SK-N-SH (cell line): ENCODE measurements at regions not wholly inside any gene's neighbourhood (a gene's known extent, or its start where the extent isn't known, plus 50 kb on each side); places are given as distances from the start of the nearest gene placed in this dataset.

ENCODE experiments used
- CTCF ChIA-PET: fragments of 300-600, 350-600 bp; formaldehyde crosslinking; extraction: SDS; loops from one replicate; lab custom pipeline; 2021; lab: Yijun Ruan, JAX
- POLR2A ChIA-PET: fragments of 350-600 bp; sonication (Branson Sonifier 250); formaldehyde crosslinking; extraction: SDS; loops from one replicate; lab custom pipeline; 2020; ENCODE audit warnings: antibody characterized with exemption, inconsistent platforms; lab: Yijun Ruan, JAX
- DNase-seq: peaks from one replicate; pipeline ENCODE4 v3.0.0; 2012
- H2AFZ ChIP-seq: fragments of 200-600 bp; sonication (generic); 2 replicates; pipeline ENCODE4 v1.8.1; 2016; ENCODE audit warnings: antibody characterized with exemption, mild to moderate bottlenecking, low read depth
- H3F3A ChIP-seq: fragments of 200-600 bp; sonication (generic); replicated peaks from 2 replicates; pipeline ENCODE3; 2016; ENCODE audit warnings: antibody characterized with exemption, mild to moderate bottlenecking; ENCODE audit not compliant: insufficient read depth
- H3K27ac ChIP-seq, 2 experiments: fragments of 200-500 bp in 1 of 2; fragments of 200-600 bp in 1 of 2; sonication (Bioruptor generic) in 1 of 2; sonication (generic), shearing (Covaris generic) in 1 of 2; 2 replicates each; pipeline versions ENCODE4 v1.5.1 to v1.6.1; 2014 to 2016; ENCODE audit warnings: low read depth in 2 of 2, inconsistent platforms in 1 of 2, low read length in 1 of 2, mild to moderate bottlenecking in 1 of 2, mixed read lengths in 1 of 2
- H3K27me3 ChIP-seq: fragments of 200-600 bp; sonication (generic), shearing (Covaris generic); 2 replicates; pipeline ENCODE4 v1.6.1; 2016; ENCODE audit warnings: mixed run types; ENCODE audit not compliant: insufficient read depth
- H3K36me3 ChIP-seq, 2 experiments: fragments of 200-500 bp in 1 of 2; fragments of 200-600 bp in 1 of 2; sonication (Bioruptor generic) in 1 of 2; sonication (generic) in 1 of 2; replicated peaks in 1 of 2; 2 replicates each; pipeline versions ENCODE3 to v1.5.1; 2014 to 2016; ENCODE audit warnings: low read length in 1 of 2, mild to moderate bottlenecking in 1 of 2; ENCODE audit not compliant: insufficient read depth in 2 of 2, control insufficient read depth in 1 of 2
- H3K4me1 ChIP-seq, 2 experiments: fragments of 200-500 bp in 1 of 2; fragments of 200-600 bp in 1 of 2; sonication (Bioruptor generic) in 1 of 2; sonication (generic), shearing (Covaris generic) in 1 of 2; 2 replicates each; pipeline versions ENCODE4 v1.5.1 to v1.6.1; 2014 to 2016; ENCODE audit warnings: low read depth in 1 of 2, low read length in 1 of 2, mixed run types in 1 of 2; ENCODE audit not compliant: insufficient read depth in 2 of 2, control insufficient read depth in 1 of 2
- H3K4me2 ChIP-seq: fragments of 200-600 bp; sonication (generic), shearing (Covaris generic); 2 replicates; pipeline ENCODE4 v1.6.1; 2017; ENCODE audit warnings: mixed run types
- H3K4me3 ChIP-seq, 2 experiments: fragments of 200-500 bp in 1 of 2; fragments of 200-600 bp in 1 of 2; sonication (Bioruptor generic) in 1 of 2; sonication (generic), shearing (Covaris generic) in 1 of 2; 2 replicates each; pipeline versions ENCODE4 v1.5.1 to v1.8.1; 2014 to 2016; ENCODE audit warnings: low read depth in 2 of 2, inconsistent platforms in 1 of 2, low read length in 1 of 2, mild to moderate bottlenecking in 1 of 2, mixed read lengths in 1 of 2, moderate library complexity in 1 of 2
- H3K79me2 ChIP-seq: fragments of 200-600 bp; sonication (generic); 2 replicates; pipeline ENCODE4 v1.8.1; 2017; ENCODE audit warnings: mild to moderate bottlenecking; ENCODE audit not compliant: insufficient read depth
- H3K9ac ChIP-seq: fragments of 200-600 bp; sonication (generic); 2 replicates; pipeline ENCODE4 v1.6.1; 2017; ENCODE audit warnings: mixed run types
- H3K9me2 ChIP-seq: fragments of 200-600 bp; sonication (generic); 2 replicates; pipeline ENCODE4 v1.6.1; 2017; ENCODE audit warnings: mixed run types
- H3K9me3 ChIP-seq: fragments of 200-600 bp; sonication (generic); 2 replicates; pipeline ENCODE4 v1.6.1; 2017; ENCODE audit warnings: mixed run types, mild to moderate bottlenecking, moderate library complexity
- H4K20me1 ChIP-seq: fragments of 200-600 bp; sonication (generic); 2 replicates; pipeline ENCODE4 v1.6.1; 2017; ENCODE audit warnings: mild to moderate bottlenecking, mixed run types; ENCODE audit not compliant: insufficient read depth
- CHD2 ChIP-seq: fragments of 150-350 bp; IDR thresholded peaks from 2 replicates; pipeline ENCODE4 v1.6.1; 2018; ENCODE audit warnings: low read length; ENCODE audit not compliant: partially characterized antibody
- CTCF ChIP-seq: fragments of 200-600 bp; sonication (generic); IDR thresholded peaks from 2 replicates; pipeline ENCODE4 v1.6.1; 2017; ENCODE audit warnings: antibody characterized with exemption, mild to moderate bottlenecking, moderate library complexity
- ELF1 ChIP-seq: IDR thresholded peaks from 2 replicates; pipeline ENCODE4 v1.4.0; 2012
- FOXJ3 ChIP-seq: sonication (generic); formaldehyde crosslinking; IDR thresholded peaks from 2 replicates; pipeline ENCODE4 v1.5.1; 2020; ENCODE audit warnings: mild to moderate bottlenecking, missing genetic modification reagents
- GATA2 ChIP-seq: sonication (generic); formaldehyde crosslinking; IDR thresholded peaks from 2 replicates; pipeline ENCODE4 v1.5.0; 2020; ENCODE audit warnings: mild to moderate bottlenecking, missing genetic modification reagents
- MXI1 ChIP-seq: IDR thresholded peaks from 2 replicates; pipeline ENCODE4 v1.6.1; 2012; ENCODE audit warnings: mild to moderate bottlenecking, low read depth, low read length, improper control_type of control experiment
- RCOR1 ChIP-seq: fragments of 150-350 bp; IDR thresholded peaks from 2 replicates; pipeline ENCODE4 v1.6.1; 2017; ENCODE audit warnings: antibody characterized with exemption, low read length
- SMC3 ChIP-seq: IDR thresholded peaks from 2 replicates; pipeline ENCODE4 v1.6.1; 2012; ENCODE audit warnings: low read depth, low read length, improper control_type of control experiment
- TEAD4 ChIP-seq: IDR thresholded peaks from 2 replicates; pipeline ENCODE4 v1.4.0; 2012; ENCODE audit warnings: mild to moderate bottlenecking, borderline replicate concordance; ENCODE audit not compliant: insufficient read depth
- USF1 ChIP-seq: IDR thresholded peaks from 2 replicates; pipeline ENCODE4 v1.4.0; 2012; ENCODE audit warnings: low read depth, borderline replicate concordance
- USF2 ChIP-seq: fragments of 150-350 bp; IDR thresholded peaks from 2 replicates; pipeline ENCODE4 v1.6.1; 2017; ENCODE audit warnings: antibody characterized with exemption, low read length, low read depth, borderline replicate concordance
- ZBTB33 ChIP-seq: IDR thresholded peaks from 2 replicates; pipeline ENCODE4 v1.4.0; 2012; ENCODE audit warnings: low read depth, borderline replicate concordance
- WGBS: methylation state at CpG from one replicate; pipeline ENCODE4 v1.1.6; 2017; ENCODE audit warnings: low lambda C conversion rate; 5-methylcytosine and 5-hydroxymethylcytosine counted together

- Histone ChIP-seq H3K27me3 (no peaks in the 10 kb centered on the region), H3K9me3 (no peaks in the 10 kb centered on the region), H2AFZ (no peak overlapping the region), H3F3A (no peaks in the 10 kb centered on the region), H3K79me2 (no peaks in the 10 kb centered on the region), H3K36me3 (no peaks in the 10 kb centered on the region), H3K9ac (no peak overlapping the region), H4K20me1 (no peaks in the 10 kb centered on the region), H3K9me2 (no peaks in the 10 kb centered on the region), H3K4me1 (peaks cover 0 to 9% of the 10 kb centered on the region in 2 experiments; a peak in 2 of 4 replicates), H3K4me3 (no peak overlapping the region), H3K27ac (no peak overlapping the region), H3K4me2 (no peak overlapping the region)
- ChIA-PET POLR2A (no interaction called here), CTCF (interaction anchor here (3.1 kb wide), 1 partner anchor 23 kb away, joined by 10 read pairs; no protein-coding TSS in a partner anchor)
- 83% methylated on average over 6 of the region's 8 CpGs for WGBS
- TF ChIP-seq TEAD4 (no peak), RCOR1 (no peak), GATA2 (no peak), USF2 (no peak), FOXJ3 (CRISPR knock-in tag) (no peak), ZBTB33 (no peak), CHD2 (no peak)
- no peak for DNase-seq
Observed at GRCh38 chr15:35774653-35775052, 228.7 kb upstream of the DPH6 start.

GRCh38 chr15:35775471-35775870 is 229.5 kb upstream of the DPH6 start:
- H3K4me1 ChIP-seq, result peaks cover 0 to 9% of the 10 kb centered on the region in 2 experiments; a peak in 2 of 4 replicates
- H3K4me2 ChIP-seq, result no peak overlapping the region
- H3K9ac ChIP-seq, result no peak overlapping the region
- CTCF ChIA-PET, result no interaction called here
- no peak overlapping the region for H3K27ac ChIP-seq
- WGBS, result 85% methylated on average over 4 of the region's 4 CpGs
- TF ChIP-seq ELF1, result no peak
- TF ChIP-seq CHD2, result no peak
- no peak for TF ChIP-seq CTCF
- TF ChIP-seq SMC3, result no peak
- no peak for TF ChIP-seq MXI1
- no peak for TF ChIP-seq USF1
- no peak for TF ChIP-seq FOXJ3 (CRISPR knock-in tag)
- POLR2A ChIA-PET, result no interaction called here
- H3K4me3 ChIP-seq, result no peak overlapping the region
- DNase-seq, result no peak
- H3K9me2 ChIP-seq, result no peaks in the 10 kb centered on the region
- no peak overlapping the region for H2AFZ ChIP-seq
- H3K27me3 ChIP-seq, result no peaks in the 10 kb centered on the region
- H3K36me3 ChIP-seq, result no peaks in the 10 kb centered on the region
- no peaks in the 10 kb centered on the region for H4K20me1 ChIP-seq
- H3K9me3 ChIP-seq, result no peaks in the 10 kb centered on the region
- no peaks in the 10 kb centered on the region for H3K79me2 ChIP-seq
- H3F3A ChIP-seq, result no peaks in the 10 kb centered on the region
